ENCODE measurements at regions not wholly inside any gene's neighbourhood (a gene's known extent, or its start where the extent isn't known, plus 50 kb on each side); places are given as distances from the start of the nearest gene placed in this dataset.

DNA sequence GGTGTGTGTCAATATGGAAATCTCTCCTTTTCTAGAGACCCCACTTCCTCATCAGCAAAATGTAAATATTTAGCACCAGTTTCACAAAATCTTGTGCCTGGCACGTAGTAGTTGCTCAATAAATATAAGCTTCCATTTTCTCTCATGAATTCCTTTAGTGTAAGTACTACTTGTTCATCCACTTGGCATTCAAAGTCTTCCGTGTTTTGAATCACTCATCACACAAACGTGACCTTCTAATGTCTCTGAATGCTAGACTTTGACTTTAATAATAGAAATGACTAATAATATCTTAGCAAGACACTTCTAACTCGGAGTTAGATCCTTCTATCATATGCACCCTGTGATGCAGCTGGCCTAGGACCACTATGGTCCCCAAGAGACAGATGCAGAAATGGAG lies 168.7 kb upstream of the ZNF32 start:
- Histone ChIP-seq H4K20me1 (replicated peaks in 1 of 2; ENCODE audit: control insufficient read depth in 1 of 2, insufficient read depth in 2 of 2, low read length in 2 of 2) (no peaks in the 10 kb centered on the region), H3K36me3 (ENCODE audit: control insufficient read depth in 2 of 4, insufficient read depth in 4 of 4, low read length in 3 of 4) (no peaks in the 10 kb centered on the region), H3K56ac (replicated peaks; ENCODE audit: insufficient read length, low read depth, low read length) (no peak overlapping the region), H3K14ac (ENCODE audit: insufficient read length) (no peak overlapping the region), H3K23ac (ENCODE audit: insufficient read length) (no peak overlapping the region), H2BK12ac (ENCODE audit: low read depth, low read length) (no peak overlapping the region), H3K27ac (ENCODE audit: low read depth, low read length) (no peak overlapping the region), H3K4me3 (ENCODE audit: extremely low read depth in 1 of 4, insufficient read depth in 2 of 4, low read depth in 3 of 4, low read length in 4 of 4) (no peak overlapping the region), H3K23me2 (ENCODE audit: low read depth, low read length) (no peaks in the 10 kb centered on the region; the same call in 1 of the 2 replicates), H4K91ac (replicated peaks; ENCODE audit: insufficient read length, low read length) (no peak overlapping the region), H3K9ac (replicated peaks in 1 of 4; ENCODE audit: extremely low read depth in 1 of 4, low read depth in 3 of 4, low read length in 3 of 4) (no peak overlapping the region), H2BK20ac (ENCODE audit: low read length) (no peak overlapping the region), H3K4me2 (ENCODE audit: insufficient read depth in 1 of 2, low read depth in 2 of 2, low read length in 2 of 2) (no peak overlapping the region), H3K9me3 (ENCODE audit: insufficient read depth in 2 of 2, low read depth in 1 of 2, low read length in 1 of 2) (no peaks in the 10 kb centered on the region), H3K4me1 (replicated peaks in 1 of 4; ENCODE audit: control insufficient read depth in 3 of 4, insufficient read depth in 4 of 4, low read length in 3 of 4) (no peaks in the 10 kb centered on the region), H2BK120ac (replicated peaks; ENCODE audit: low read depth, low read length) (no peak overlapping the region), H4K5ac (ENCODE audit: insufficient read length, low read depth, low read length) (no peak overlapping the region), H2AFZ (ENCODE audit: low read length) (no peak overlapping the region), H2AK5ac (ENCODE audit: low read depth, low read length) (no peak overlapping the region), H3K18ac (ENCODE audit: extremely low read depth, low read length) (no peak overlapping the region), H3K79me2 (ENCODE audit: control insufficient read depth in 1 of 2, insufficient read depth in 2 of 2, low read length in 2 of 2) (no peaks in the 10 kb centered on the region), H3K79me1 (ENCODE audit: low read depth, low read length) (no peaks in the 10 kb centered on the region), H3K4ac (replicated peaks; ENCODE audit: insufficient read length, low read depth, low read length) (no peak overlapping the region), H2BK5ac (ENCODE audit: low read depth, low read length) (no peak overlapping the region), H4K8ac (ENCODE audit: extremely low read depth, insufficient read depth, low read length) (no peak overlapping the region), H2BK15ac (ENCODE audit: low read length) (no peak overlapping the region), H3K27me3 (replicated peaks in 1 of 4; ENCODE audit: control insufficient read depth in 3 of 4, extremely low read depth in 1 of 4, insufficient read depth in 3 of 4, low read length in 3 of 4) (no peaks in the 10 kb centered on the region)
- DNase-seq (ENCODE audit: low read depth in 1 of 2, low spot score in 2 of 2) (no peak), FAIRE-seq (no peak)
- 90% methylated on average over 4 of the region's 4 CpGs; no CpG with 5 or more reads in 1 of the 2 experiments for WGBS, 2 experiments (ENCODE audit: extremely low coverage in 1 of 2, insufficient coverage in 1 of 2, insufficient read length in 1 of 2, insufficient replicate concordance in 2 of 2, low coverage in 1 of 2, low lambda C conversion rate in 2 of 2, missing lambda C conversion rate in 1 of 2)
- POLR2A ChIA-PET (ENCODE audit: partially characterized antibody): no interaction called here
- CTCF ChIA-PET (ENCODE audit: partially characterized antibody): interaction anchor here (0.6 to 0.7 kb wide), 2 partner anchors 8 to 26 kb away, joined by 3 to 4 read pairs; no protein-coding TSS in a partner anchor
- TF ChIP-seq YY1 (IDR thresholded peaks at IDR 0.05; ENCODE audit: low read depth, low read length) (no peak), CBX5 (IDR thresholded peaks at IDR 0.05; ENCODE audit: low read depth, low read length) (no peak), RNF2 (IDR thresholded peaks at IDR 0.05; ENCODE audit: borderline replicate concordance, low read depth, low read length, missing control alignments, poor library complexity, severe bottlenecking) (no peak), NRF1 (IDR thresholded peaks at IDR 0.05; ENCODE audit: low read depth, low read length) (no peak), TEAD4 (IDR thresholded peaks at IDR 0.05; ENCODE audit: low read depth, low read length) (no peak), TBP (IDR thresholded peaks at IDR 0.05; ENCODE audit: low read depth, low read length) (no peak), SP4 (IDR thresholded peaks at IDR 0.05; ENCODE audit: low read length) (no peak)
- TF ChIP-seq, protein P1, sequence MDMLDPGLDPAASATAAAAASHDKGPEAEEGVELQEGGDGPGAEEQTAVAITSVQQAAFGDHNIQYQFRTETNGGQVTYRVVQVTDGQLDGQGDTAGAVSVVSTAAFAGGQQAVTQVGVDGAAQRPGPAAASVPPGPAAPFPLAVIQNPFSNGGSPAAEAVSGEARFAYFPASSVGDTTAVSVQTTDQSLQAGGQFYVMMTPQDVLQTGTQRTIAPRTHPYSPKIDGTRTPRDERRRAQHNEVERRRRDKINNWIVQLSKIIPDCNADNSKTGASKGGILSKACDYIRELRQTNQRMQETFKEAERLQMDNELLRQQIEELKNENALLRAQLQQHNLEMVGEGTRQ (IDR thresholded peaks at IDR 0.05; ENCODE audit: low read length): no peak

All from H1 (cell line).